ENCODE measurements at regions not wholly inside any gene's neighbourhood (a gene's known extent, or its start where the extent isn't known, plus 50 kb on each side); places are given as distances from the start of the nearest gene placed in this dataset.

GRCh38 chr10:132992433-132993215, 50.3 kb upstream of the CFAP46 start:
- intact Hi-C loops (cut with micrococcal nuclease), result no loop called here
- no peaks in the 10 kb centered on the region for H3K36me3 ChIP-seq (replicated peaks in 1 of 2; ENCODE audit: control insufficient read depth in 1 of 2, insufficient read depth in 2 of 2, low read length in 2 of 2)
- H2AFZ ChIP-seq (ENCODE audit: insufficient read depth, low read depth, low read length, poor library complexity, severe bottlenecking), result no peak overlapping the region
- H4K20me1 ChIP-seq (ENCODE audit: insufficient read depth, low read length), result no peaks in the 10 kb centered on the region
- Mint-ChIP-seq H3K9me3 (no peaks in the 10 kb centered on the region), H3K4me3 (no peak overlapping the region), H3K27ac (no peak overlapping the region), H3K36me3 (no peaks in the 10 kb centered on the region), H3K27me3 (ENCODE audit: low read depth in 3 of 3) (peaks cover 1 to 13% (median 11%) of the 10 kb centered on the region in 3 donors), H3K4me1 (peaks cover 2% of the 10 kb centered on the region)
- no peak for DNase-seq
- H3K4me1 ChIP-seq (ENCODE audit: control insufficient read depth in 1 of 2, insufficient read depth in 2 of 2, low read length in 2 of 2), result no peaks in the 10 kb centered on the region
- WGBS (ENCODE audit: insufficient coverage), result 93% methylated on average over 27 of the region's 36 CpGs
- H3K27ac ChIP-seq (ENCODE audit: low read depth in 1 of 2, low read length in 2 of 2), result no peak overlapping the region
- no peak overlapping the region for H3K4me2 ChIP-seq (replicated peaks; ENCODE audit: extremely low read depth, low read length, poor library complexity, severe bottlenecking)
- no peaks in the 10 kb centered on the region for H3K79me2 ChIP-seq (ENCODE audit: insufficient read depth, low read length)
- H3K9ac ChIP-seq (ENCODE audit: insufficient read depth, low read length, poor library complexity, severe bottlenecking), result no peak overlapping the region
- no peaks in the 10 kb centered on the region for H3K9me3 ChIP-seq (replicated peaks in 1 of 2; ENCODE audit: control insufficient read depth in 1 of 2, insufficient read depth in 1 of 2, low read length in 2 of 2)
- peaks cover 0 to 5% of the 10 kb centered on the region in 2 donors for H3K27me3 ChIP-seq (ENCODE audit: control insufficient read depth in 2 of 2, insufficient read depth in 2 of 2, low read length in 2 of 2)
- no peak overlapping the region for H3K4me3 ChIP-seq (replicated peaks in 1 of 3; ENCODE audit: low read depth in 2 of 3, low read length in 3 of 3)
- no peak for TF ChIP-seq CTCF (IDR thresholded peaks at IDR 0.05)

Measured in CD14-positive monocyte (primary cell).